Fibroblast of pulmonary artery (primary cell): ENCODE measurements at regions not wholly inside any gene's neighbourhood (a gene's known extent, or its start where the extent isn't known, plus 50 kb on each side); places are given as distances from the start of the nearest gene placed in this dataset.

ENCODE experiments used
- DNase-seq: peaks from one replicate; pipeline ENCODE4 v3.0.0-alpha.2; 2010; ENCODE audit warnings: low read depth
- H3K4me3 ChIP-seq: replicated peaks from 2 replicates; pipeline ENCODE4 v1.5.1; 2011; ENCODE audit warnings: low read depth, mild to moderate bottlenecking, control low read depth, low read length, moderate library complexity
- TF ChIP-seq, protein P1 (sequence below): IDR thresholded peaks from 2 replicates; pipeline ENCODE4 v1.5.1; 2011; ENCODE audit warnings: mild to moderate bottlenecking, control low read depth, low read length, inconsistent platforms; ENCODE audit errors: missing control alignments

GRCh38 chr14:98334186-98334585 is 937.8 kb downstream of the BCL11B start:
- DNase-seq = no peak
- H3K4me3 ChIP-seq = no peak overlapping the region
- TF ChIP-seq, protein P1, sequence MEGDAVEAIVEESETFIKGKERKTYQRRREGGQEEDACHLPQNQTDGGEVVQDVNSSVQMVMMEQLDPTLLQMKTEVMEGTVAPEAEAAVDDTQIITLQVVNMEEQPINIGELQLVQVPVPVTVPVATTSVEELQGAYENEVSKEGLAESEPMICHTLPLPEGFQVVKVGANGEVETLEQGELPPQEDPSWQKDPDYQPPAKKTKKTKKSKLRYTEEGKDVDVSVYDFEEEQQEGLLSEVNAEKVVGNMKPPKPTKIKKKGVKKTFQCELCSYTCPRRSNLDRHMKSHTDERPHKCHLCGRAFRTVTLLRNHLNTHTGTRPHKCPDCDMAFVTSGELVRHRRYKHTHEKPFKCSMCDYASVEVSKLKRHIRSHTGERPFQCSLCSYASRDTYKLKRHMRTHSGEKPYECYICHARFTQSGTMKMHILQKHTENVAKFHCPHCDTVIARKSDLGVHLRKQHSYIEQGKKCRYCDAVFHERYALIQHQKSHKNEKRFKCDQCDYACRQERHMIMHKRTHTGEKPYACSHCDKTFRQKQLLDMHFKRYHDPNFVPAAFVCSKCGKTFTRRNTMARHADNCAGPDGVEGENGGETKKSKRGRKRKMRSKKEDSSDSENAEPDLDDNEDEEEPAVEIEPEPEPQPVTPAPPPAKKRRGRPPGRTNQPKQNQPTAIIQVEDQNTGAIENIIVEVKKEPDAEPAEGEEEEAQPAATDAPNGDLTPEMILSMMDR = no peak

DNA sequence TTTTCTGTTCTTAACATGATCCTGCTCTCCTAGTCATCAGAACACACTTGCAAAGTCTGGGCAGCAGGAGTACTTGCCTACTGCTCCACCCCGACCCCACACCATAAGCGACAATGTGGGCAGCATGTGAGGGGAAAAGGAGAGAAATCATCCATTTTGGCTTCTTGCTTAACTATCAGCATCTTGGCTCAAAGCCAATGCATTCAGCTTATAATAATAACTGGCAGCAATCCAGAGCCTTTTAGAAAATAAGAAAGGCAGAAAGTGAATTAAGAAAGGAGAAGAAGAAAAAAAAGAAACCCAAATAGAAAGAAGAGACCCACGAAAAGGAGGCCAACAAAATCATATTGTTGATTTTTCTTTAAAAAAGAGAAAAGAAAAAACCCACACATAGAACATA is 930.8 kb downstream of the BCL11B start:
- DNase-seq = no peak
- no peak overlapping the region for H3K4me3 ChIP-seq
- TF ChIP-seq, protein P1 = no peak

- no peak overlapping the region for H3K4me3 ChIP-seq
- TF ChIP-seq, protein P1 = no peak
- no peak for DNase-seq
These were observed 926.8 kb downstream of the BCL11B start for GRCh38 chr14:98345161-98345560.

DNA sequence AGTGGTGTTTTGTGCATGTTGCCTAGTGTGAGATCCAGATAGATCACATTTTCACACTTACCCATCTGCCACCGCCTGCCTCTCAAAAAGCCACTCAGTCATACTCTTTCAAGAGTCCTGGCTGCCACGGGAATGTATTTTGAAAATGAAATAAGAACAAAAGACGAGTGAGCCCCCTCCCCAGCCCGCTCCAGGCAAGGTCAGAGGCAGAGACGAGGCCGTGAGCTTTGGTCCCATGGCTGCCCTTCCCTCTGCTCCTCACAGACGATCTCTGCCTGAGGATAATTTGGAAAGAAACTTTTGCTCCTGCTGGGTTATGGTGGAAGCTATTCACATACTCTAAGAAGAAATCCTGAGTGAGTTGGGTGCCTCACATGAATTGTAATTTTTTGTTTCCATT is 924.3 kb downstream of the BCL11B start:
- no peak for DNase-seq
- no peak overlapping the region for H3K4me3 ChIP-seq
- TF ChIP-seq, protein P1 = no peak

GRCh38 chr14:98348505-98348904 is 923.5 kb downstream of the BCL11B start:
- TF ChIP-seq, protein P1 = no peak
- no peak overlapping the region for H3K4me3 ChIP-seq
- DNase-seq = no peak

GRCh38 chr14:98350213-98350612 is 921.8 kb downstream of the BCL11B start:
- TF ChIP-seq, protein P1 = no peak
- H3K4me3 ChIP-seq = no peak overlapping the region
- DNase-seq = no peak

GRCh38 chr14:98364961-98365360 is 907.0 kb downstream of the BCL11B start:
- DNase-seq = no peak
- H3K4me3 ChIP-seq = no peak overlapping the region
- TF ChIP-seq, protein P1 = no peak
